ENCODE measurements at regions not wholly inside any gene's neighbourhood (a gene's known extent, or its start where the extent isn't known, plus 50 kb on each side); places are given as distances from the start of the nearest gene placed in this dataset.

DNA sequence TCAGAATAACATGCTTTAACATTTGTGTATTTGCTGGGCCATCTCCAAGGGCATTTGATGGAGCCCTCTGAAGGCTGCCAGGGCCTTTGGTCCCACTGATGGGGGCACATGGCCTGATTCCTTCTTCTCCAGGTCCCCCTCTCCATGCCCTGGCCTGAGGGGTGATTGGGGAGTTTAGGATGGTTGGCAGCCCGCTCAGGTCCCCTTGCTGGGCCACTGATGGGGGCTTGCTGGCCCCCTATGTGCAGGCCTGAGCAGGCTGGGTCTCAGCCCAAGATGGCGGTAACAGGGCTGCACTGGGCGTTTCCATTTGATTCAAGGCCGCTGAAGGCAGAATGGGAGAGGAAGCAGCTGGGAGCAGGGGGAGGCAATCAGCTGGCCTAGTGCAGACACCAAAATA, 113.7 kb upstream of the NECTIN1 start:
- Histone ChIP-seq H3K27me3 (replicated peaks in 1 of 2; ENCODE audit: control insufficient read depth in 2 of 2, insufficient read depth in 2 of 2, low read length in 1 of 2) (0 out of 4 replicates have a peak, but pooled peaks cover 0 to 2% of the 10 kb centered on the region in 2 experiments), H4K20me1 (ENCODE audit: control insufficient read depth, insufficient read depth) (no peaks in the 10 kb centered on the region), H3K4me2 (ENCODE audit: control insufficient read depth, insufficient read depth) (no peak overlapping the region), H3K4me3 (no peak overlapping the region), H3K9ac (ENCODE audit: control insufficient read depth, insufficient read depth, low read length) (no peak overlapping the region), H3K79me2 (ENCODE audit: control insufficient read depth, insufficient read depth, low read length) (no peaks in the 10 kb centered on the region), H3K27ac (ENCODE audit: control insufficient read depth, insufficient read depth) (no peak overlapping the region), H3K36me3 (ENCODE audit: control insufficient read depth in 2 of 2, insufficient read depth in 2 of 2, low read length in 1 of 2) (no peaks in the 10 kb centered on the region; a peak in 1 of 4 replicates), H3K9me3 (replicated peaks; ENCODE audit: control insufficient read depth, insufficient read depth, low read length) (peaks cover 2% of the 10 kb centered on the region; the same call in 1 of the 3 replicates), H3K4me1 (ENCODE audit: control insufficient read depth, insufficient read depth, low read length) (no peaks in the 10 kb centered on the region), H2AFZ (ENCODE audit: control insufficient read depth, low read depth, low read length) (no peak overlapping the region)
- RAD21 ChIA-PET (ENCODE audit: unreplicated experiment), result no interaction called here
- CTCF ChIA-PET, result no interaction called here
- BruUV-seq (replicated peaks), result no TSS peak
- in situ Hi-C loops (cut with MboI) (no loop called here), intact Hi-C loops (cut with micrococcal nuclease; ENCODE audit: unreplicated experiment) (no loop called here)
- POLR2A ChIA-PET, result no interaction called here
- FAIRE-seq (no peak), ATAC-seq (no peak), DNase-seq (ENCODE audit: low read depth, low spot score) (no peak)
- 0% methylated on average over 4 of the region's 4 CpGs for WGBS (ENCODE audit: insufficient coverage, insufficient replicate concordance, low lambda C conversion rate, missing lambda C conversion rate)
- SMC1A ChIA-PET (ENCODE audit: uncharacterized antibody, unreplicated experiment), result no interaction called here
- TF ChIP-seq TAF1 (IDR thresholded peaks at IDR 0.05; ENCODE audit: borderline replicate concordance, low read depth, low read length), result no peak
- TF ChIP-seq PML (IDR thresholded peaks at IDR 0.05; ENCODE audit: low read length), result no peak
- TF ChIP-seq CREB1 (IDR thresholded peaks at IDR 0.05; ENCODE audit: low read depth), result no peak
- TF ChIP-seq DPF2 (IDR thresholded peaks at IDR 0.05), result no peak
- TF ChIP-seq CREM (IDR thresholded peaks at IDR 0.05; ENCODE audit: low read depth), result no peak
- TF ChIP-seq, protein P1, sequence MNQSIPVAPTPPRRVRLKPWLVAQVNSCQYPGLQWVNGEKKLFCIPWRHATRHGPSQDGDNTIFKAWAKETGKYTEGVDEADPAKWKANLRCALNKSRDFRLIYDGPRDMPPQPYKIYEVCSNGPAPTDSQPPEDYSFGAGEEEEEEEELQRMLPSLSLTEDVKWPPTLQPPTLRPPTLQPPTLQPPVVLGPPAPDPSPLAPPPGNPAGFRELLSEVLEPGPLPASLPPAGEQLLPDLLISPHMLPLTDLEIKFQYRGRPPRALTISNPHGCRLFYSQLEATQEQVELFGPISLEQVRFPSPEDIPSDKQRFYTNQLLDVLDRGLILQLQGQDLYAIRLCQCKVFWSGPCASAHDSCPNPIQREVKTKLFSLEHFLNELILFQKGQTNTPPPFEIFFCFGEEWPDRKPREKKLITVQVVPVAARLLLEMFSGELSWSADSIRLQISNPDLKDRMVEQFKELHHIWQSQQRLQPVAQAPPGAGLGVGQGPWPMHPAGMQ (IDR thresholded peaks at IDR 0.05; ENCODE audit: borderline replicate concordance), result no peak
- TF ChIP-seq POU2F2 (IDR thresholded peaks at IDR 0.05; ENCODE audit: borderline replicate concordance, low read depth, low read length), result no peak
- TF ChIP-seq, protein P2, sequence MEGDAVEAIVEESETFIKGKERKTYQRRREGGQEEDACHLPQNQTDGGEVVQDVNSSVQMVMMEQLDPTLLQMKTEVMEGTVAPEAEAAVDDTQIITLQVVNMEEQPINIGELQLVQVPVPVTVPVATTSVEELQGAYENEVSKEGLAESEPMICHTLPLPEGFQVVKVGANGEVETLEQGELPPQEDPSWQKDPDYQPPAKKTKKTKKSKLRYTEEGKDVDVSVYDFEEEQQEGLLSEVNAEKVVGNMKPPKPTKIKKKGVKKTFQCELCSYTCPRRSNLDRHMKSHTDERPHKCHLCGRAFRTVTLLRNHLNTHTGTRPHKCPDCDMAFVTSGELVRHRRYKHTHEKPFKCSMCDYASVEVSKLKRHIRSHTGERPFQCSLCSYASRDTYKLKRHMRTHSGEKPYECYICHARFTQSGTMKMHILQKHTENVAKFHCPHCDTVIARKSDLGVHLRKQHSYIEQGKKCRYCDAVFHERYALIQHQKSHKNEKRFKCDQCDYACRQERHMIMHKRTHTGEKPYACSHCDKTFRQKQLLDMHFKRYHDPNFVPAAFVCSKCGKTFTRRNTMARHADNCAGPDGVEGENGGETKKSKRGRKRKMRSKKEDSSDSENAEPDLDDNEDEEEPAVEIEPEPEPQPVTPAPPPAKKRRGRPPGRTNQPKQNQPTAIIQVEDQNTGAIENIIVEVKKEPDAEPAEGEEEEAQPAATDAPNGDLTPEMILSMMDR (IDR thresholded peaks at IDR 0.05 in 2 of 3, conservative IDR thresholded peaks at IDR 0.05 in 1 of 3; ENCODE audit: control insufficient read depth in 2 of 3, extremely low read depth in 1 of 3, insufficient read depth in 1 of 3, low read depth in 3 of 3, low read length in 3 of 3), result no peak
- TF ChIP-seq, protein P3, sequence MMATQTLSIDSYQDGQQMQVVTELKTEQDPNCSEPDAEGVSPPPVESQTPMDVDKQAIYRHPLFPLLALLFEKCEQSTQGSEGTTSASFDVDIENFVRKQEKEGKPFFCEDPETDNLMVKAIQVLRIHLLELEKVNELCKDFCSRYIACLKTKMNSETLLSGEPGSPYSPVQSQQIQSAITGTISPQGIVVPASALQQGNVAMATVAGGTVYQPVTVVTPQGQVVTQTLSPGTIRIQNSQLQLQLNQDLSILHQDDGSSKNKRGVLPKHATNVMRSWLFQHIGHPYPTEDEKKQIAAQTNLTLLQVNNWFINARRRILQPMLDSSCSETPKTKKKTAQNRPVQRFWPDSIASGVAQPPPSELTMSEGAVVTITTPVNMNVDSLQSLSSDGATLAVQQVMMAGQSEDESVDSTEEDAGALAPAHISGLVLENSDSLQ (IDR thresholded peaks at IDR 0.05), result no peak
- TF ChIP-seq CBX5 (IDR thresholded peaks at IDR 0.05; ENCODE audit: low read depth), result no peak
- no peak for TF ChIP-seq SIX5 (IDR thresholded peaks at IDR 0.05; ENCODE audit: low read depth, low read length, severe bottlenecking)
- no peak for TF ChIP-seq CHD1 (IDR thresholded peaks at IDR 0.05; ENCODE audit: low read depth, low read length)
- TF ChIP-seq, protein P4, sequence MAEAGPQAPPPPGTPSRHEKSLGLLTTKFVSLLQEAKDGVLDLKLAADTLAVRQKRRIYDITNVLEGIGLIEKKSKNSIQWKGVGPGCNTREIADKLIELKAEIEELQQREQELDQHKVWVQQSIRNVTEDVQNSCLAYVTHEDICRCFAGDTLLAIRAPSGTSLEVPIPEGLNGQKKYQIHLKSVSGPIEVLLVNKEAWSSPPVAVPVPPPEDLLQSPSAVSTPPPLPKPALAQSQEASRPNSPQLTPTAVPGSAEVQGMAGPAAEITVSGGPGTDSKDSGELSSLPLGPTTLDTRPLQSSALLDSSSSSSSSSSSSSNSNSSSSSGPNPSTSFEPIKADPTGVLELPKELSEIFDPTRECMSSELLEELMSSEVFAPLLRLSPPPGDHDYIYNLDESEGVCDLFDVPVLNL (IDR thresholded peaks at IDR 0.05; ENCODE audit: low read depth, low read length), result no peak
- TF ChIP-seq NR2C2 (IDR thresholded peaks at IDR 0.05; ENCODE audit: borderline replicate concordance, control insufficient read depth, insufficient read length, low read depth), result no peak
- TF ChIP-seq WRNIP1 (IDR thresholded peaks at IDR 0.05; ENCODE audit: borderline replicate concordance, low read depth, low read length), result no peak
- TF ChIP-seq GATAD2B (conservative IDR thresholded peaks at IDR 0.05; ENCODE audit: low read depth), result no peak
- TF ChIP-seq NFYB (IDR thresholded peaks at IDR 0.05; ENCODE audit: insufficient read depth, low read depth, low read length), result no peak
